Loucy (cell line): ENCODE measurements at regions not wholly inside any gene's neighbourhood (a gene's known extent, or its start where the extent isn't known, plus 50 kb on each side); places are given as distances from the start of the nearest gene placed in this dataset.

Source experiments
- H2AFZ ChIP-seq: fragments of 200-600 bp; sonication (generic); 2 replicates; pipeline ENCODE4 v1.6.0; 2016; ENCODE audit warnings: antibody characterized with exemption, mild to moderate bottlenecking, low read length, moderate library complexity
- H3F3A ChIP-seq: fragments of 200-600 bp; 2 replicates; pipeline ENCODE4 v1.6.0; 2016; ENCODE audit warnings: antibody characterized with exemption, low read depth, mild to moderate bottlenecking
- H3K27me3 ChIP-seq: fragments of 200-600 bp; sonication (generic); 2 replicates; pipeline ENCODE4 v1.6.1; 2014; ENCODE audit warnings: low read length, mild to moderate bottlenecking; ENCODE audit not compliant: insufficient read depth, poor library complexity, severe bottlenecking
- H3K36me3 ChIP-seq: fragments of 200-600 bp; sonication (generic); 2 replicates; pipeline ENCODE4 v1.6.1; 2016; ENCODE audit warnings: low read length; ENCODE audit not compliant: insufficient read depth
- H3K4me1 ChIP-seq: fragments of 200-600 bp; sonication (generic); 2 replicates; pipeline ENCODE4 v1.5.1; 2014; ENCODE audit warnings: low read length, mild to moderate bottlenecking; ENCODE audit not compliant: insufficient read depth, poor library complexity, severe bottlenecking
- H3K4me2 ChIP-seq: fragments of 200-600 bp; sonication (generic); 2 replicates; pipeline ENCODE4 v1.6.0; 2014; ENCODE audit warnings: antibody characterized with exemption, low read length, low read depth, mild to moderate bottlenecking; ENCODE audit not compliant: poor library complexity, severe bottlenecking
- H3K4me3 ChIP-seq: fragments of 200-600 bp; sonication (generic); 2 replicates; pipeline ENCODE4 v1.5.1; 2014; ENCODE audit warnings: low read length, mild to moderate bottlenecking, mixed read lengths; ENCODE audit not compliant: poor library complexity, severe bottlenecking
- H3K79me2 ChIP-seq: fragments of 200-600 bp; sonication (generic); 2 replicates; pipeline ENCODE4 v1.6.1; 2014; ENCODE audit warnings: low read length; ENCODE audit not compliant: insufficient read depth
- H3K9ac ChIP-seq: fragments of 200-600 bp; sonication (generic); 2 replicates; pipeline ENCODE4 v1.6.0; 2014; ENCODE audit warnings: mild to moderate bottlenecking, low read depth, low read length, moderate library complexity; ENCODE audit not compliant: poor library complexity, severe bottlenecking
- H3K9me2 ChIP-seq: fragments of 200-600 bp; sonication (generic); replicated peaks from 2 replicates; pipeline ENCODE4 v1.6.1; 2016; ENCODE audit warnings: low read depth, low read length, mixed read lengths
- H3K9me3 ChIP-seq: fragments of 200-600 bp; sonication (generic); 2 replicates; pipeline ENCODE4 v1.6.1; 2014; ENCODE audit warnings: mild to moderate bottlenecking, antibody characterized with exemption, low read length, low read depth; ENCODE audit not compliant: insufficient read depth
- H4K20me1 ChIP-seq: fragments of 200-600 bp; sonication (generic); 2 replicates; pipeline ENCODE4 v1.6.0; 2014; ENCODE audit warnings: antibody characterized with exemption, low read length, mild to moderate bottlenecking; ENCODE audit not compliant: insufficient read depth, poor library complexity, severe bottlenecking
- EZH2phosphoT487 ChIP-seq: fragments of 200-600 bp; IDR thresholded peaks from 2 replicates; pipeline ENCODE4 v1.6.1; 2018; ENCODE audit warnings: antibody characterized with exemption, mild to moderate bottlenecking, moderate library complexity, borderline replicate concordance
- TF ChIP-seq, protein P1 (sequence below): fragments of 200-600 bp; sonication (generic); conservative IDR thresholded peaks from 2 replicates; pipeline ENCODE4 v1.5.1; 2014; ENCODE audit warnings: mild to moderate bottlenecking, antibody characterized with exemption, low read length

DNA sequence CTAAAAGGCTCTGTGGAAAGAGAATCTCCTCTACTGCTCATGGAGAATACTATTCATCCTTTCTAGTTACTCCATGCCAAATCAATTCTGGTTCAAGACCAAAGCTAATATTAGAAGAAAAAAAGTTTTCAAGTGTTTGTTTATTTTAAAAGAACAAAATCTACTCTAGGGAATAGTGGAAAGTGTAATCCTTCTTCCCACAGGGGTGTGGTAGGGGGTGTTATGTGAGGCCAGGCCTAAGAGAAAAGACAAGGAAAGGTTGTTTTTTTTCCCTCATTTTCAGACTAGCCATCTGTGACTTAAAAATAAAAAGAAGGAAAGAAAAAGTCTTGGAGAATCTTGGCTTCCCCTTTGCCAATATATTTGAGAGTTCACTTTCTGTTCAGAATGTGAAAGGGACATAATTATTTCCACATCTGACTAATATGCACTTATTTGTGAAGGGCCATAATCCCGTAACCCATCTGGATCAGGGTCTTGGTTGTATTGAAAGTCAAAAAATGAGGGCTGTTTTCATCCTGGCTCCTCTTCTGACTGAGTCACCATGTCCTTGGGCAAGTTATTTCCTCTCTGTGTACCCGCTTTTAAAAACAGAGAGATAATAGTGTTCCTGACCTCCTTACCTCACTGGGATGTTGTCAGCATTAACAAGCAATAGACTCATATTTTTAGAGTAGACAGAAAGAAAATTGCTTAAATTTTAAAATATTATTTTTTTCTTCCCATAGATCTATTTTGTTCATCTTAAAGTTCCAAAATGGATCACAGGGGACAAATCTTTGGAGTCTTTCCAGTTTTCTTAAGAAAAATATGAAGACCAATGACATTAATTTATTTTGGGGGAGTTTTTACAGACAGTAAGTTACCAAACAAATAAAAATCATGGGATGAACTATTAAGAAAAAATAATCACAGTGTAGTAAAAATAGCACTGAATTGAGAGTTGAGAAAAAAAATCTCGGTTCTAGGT, 233.7 kb downstream of the IBTK start:
- Histone ChIP-seq H3K4me3 (no peak overlapping the region), H3K4me2 (no peak overlapping the region), H3K4me1 (peaks cover 16% of the 10 kb centered on the region), H3K79me2 (peaks cover 9% of the 10 kb centered on the region; the same call in 1 of the 2 replicates), H4K20me1 (no peaks in the 10 kb centered on the region), H2AFZ (no peak overlapping the region), H3K9ac (no peak overlapping the region), H3K36me3 (no peaks in the 10 kb centered on the region), H3K9me3 (peaks cover 6% of the 10 kb centered on the region; the same call in 1 of the 2 replicates), H3K27me3 (no peaks in the 10 kb centered on the region), H3F3A (no peaks in the 10 kb centered on the region), H3K9me2 (no peaks in the 10 kb centered on the region)
- no peak for TF ChIP-seq EZH2phosphoT487
- TF ChIP-seq, protein P1, sequence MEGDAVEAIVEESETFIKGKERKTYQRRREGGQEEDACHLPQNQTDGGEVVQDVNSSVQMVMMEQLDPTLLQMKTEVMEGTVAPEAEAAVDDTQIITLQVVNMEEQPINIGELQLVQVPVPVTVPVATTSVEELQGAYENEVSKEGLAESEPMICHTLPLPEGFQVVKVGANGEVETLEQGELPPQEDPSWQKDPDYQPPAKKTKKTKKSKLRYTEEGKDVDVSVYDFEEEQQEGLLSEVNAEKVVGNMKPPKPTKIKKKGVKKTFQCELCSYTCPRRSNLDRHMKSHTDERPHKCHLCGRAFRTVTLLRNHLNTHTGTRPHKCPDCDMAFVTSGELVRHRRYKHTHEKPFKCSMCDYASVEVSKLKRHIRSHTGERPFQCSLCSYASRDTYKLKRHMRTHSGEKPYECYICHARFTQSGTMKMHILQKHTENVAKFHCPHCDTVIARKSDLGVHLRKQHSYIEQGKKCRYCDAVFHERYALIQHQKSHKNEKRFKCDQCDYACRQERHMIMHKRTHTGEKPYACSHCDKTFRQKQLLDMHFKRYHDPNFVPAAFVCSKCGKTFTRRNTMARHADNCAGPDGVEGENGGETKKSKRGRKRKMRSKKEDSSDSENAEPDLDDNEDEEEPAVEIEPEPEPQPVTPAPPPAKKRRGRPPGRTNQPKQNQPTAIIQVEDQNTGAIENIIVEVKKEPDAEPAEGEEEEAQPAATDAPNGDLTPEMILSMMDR = no peak

- Histone ChIP-seq H3K4me2 (peak overlapping the region; percentile 9), H3K4me1 (peaks cover 19% of the 10 kb centered on the region), H3K27me3 (no peaks in the 10 kb centered on the region), H3K79me2 (peaks cover 35% of the 10 kb centered on the region; the same call in 1 of the 2 replicates), H2AFZ (peak overlapping the region; percentile 88; the same call in 1 of the 2 replicates), H3K9ac (no peak overlapping the region), H3K9me2 (no peaks in the 10 kb centered on the region), H3F3A (no peaks in the 10 kb centered on the region), H3K4me3 (no peak overlapping the region), H3K9me3 (peaks cover 24% of the 10 kb centered on the region; the same call in 1 of the 2 replicates), H4K20me1 (no peaks in the 10 kb centered on the region), H3K36me3 (no peaks in the 10 kb centered on the region; the same call in 1 of the 2 replicates)
- TF ChIP-seq, protein P1 = peak; percentile 93
- TF ChIP-seq EZH2phosphoT487 = no peak
Measured at GRCh38 chr6:82006027-82006738, 241.4 kb downstream of the IBTK start.

GRCh38 chr6:82000551-82000950, 247.0 kb downstream of the IBTK start:
- Histone ChIP-seq H3K9me2 (no peaks in the 10 kb centered on the region), H3K36me3 (no peaks in the 10 kb centered on the region), H3F3A (peaks cover 12% of the 10 kb centered on the region; the same call in 1 of the 2 replicates), H2AFZ (0 out of 2 replicates have a peak overlapping the region, but pooled peaks have one; percentile 8), H3K27me3 (no peaks in the 10 kb centered on the region), H3K9me3 (peaks cover 1% of the 10 kb centered on the region; the same call in 1 of the 2 replicates), H3K4me3 (no peak overlapping the region), H3K9ac (no peak overlapping the region), H4K20me1 (no peaks in the 10 kb centered on the region), H3K4me1 (peaks cover 60% of the 10 kb centered on the region), H3K79me2 (peaks cover 54% of the 10 kb centered on the region; the same call in 1 of the 2 replicates), H3K4me2 (no peak overlapping the region)
- no peak for TF ChIP-seq EZH2phosphoT487
- TF ChIP-seq, protein P1 = no peak
